Uterus (tissue), 2 donors: ENCODE measurements at regions not wholly inside any gene's neighbourhood (a gene's known extent, or its start where the extent isn't known, plus 50 kb on each side); places are given as distances from the start of the nearest gene placed in this dataset.

ENCODE experiments used
- POLR2A ChIP-seq, 2 donors: fragments of 450-650 bp; IDR thresholded peaks; one replicate each; pipeline ENCODE4 v1.6.1; 2016; ENCODE audit warnings: antibody characterized with exemption in 2 of 2, mild to moderate bottlenecking in 1 of 2, moderate library complexity in 1 of 2
- TF ChIP-seq, protein P1 (sequence below), 4 experiments: fragments of 200-600 bp in 2 of 4; fragments of 450-650 bp in 2 of 4; sonication (generic) in 2 of 4; IDR thresholded peaks; one replicate each; pipeline ENCODE4 v1.5.1; 2016 to 2019; ENCODE audit warnings: antibody characterized with exemption in 4 of 4, mild to moderate bottlenecking in 2 of 4, moderate library complexity in 1 of 4

DNA sequence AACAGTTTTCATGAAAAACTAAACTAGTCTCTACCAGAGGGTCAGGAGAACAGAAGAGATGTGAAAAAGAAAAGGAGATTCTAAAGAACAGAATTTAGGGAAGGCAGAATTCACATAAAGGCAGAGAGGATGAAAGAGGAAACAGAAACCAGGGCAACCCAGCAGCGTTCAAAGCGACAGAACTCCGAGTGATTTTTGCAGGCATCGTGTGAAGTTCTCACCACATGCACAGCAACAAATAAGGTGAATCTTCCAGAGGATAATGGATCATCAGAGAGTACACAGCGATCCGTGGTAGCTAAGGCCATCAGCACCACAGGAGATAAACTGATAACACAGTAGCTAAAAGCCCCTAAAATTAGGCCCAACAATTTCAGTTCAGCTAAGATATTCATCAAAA is 250.8 kb upstream of the THBS1 start:
- TF ChIP-seq, protein P1, sequence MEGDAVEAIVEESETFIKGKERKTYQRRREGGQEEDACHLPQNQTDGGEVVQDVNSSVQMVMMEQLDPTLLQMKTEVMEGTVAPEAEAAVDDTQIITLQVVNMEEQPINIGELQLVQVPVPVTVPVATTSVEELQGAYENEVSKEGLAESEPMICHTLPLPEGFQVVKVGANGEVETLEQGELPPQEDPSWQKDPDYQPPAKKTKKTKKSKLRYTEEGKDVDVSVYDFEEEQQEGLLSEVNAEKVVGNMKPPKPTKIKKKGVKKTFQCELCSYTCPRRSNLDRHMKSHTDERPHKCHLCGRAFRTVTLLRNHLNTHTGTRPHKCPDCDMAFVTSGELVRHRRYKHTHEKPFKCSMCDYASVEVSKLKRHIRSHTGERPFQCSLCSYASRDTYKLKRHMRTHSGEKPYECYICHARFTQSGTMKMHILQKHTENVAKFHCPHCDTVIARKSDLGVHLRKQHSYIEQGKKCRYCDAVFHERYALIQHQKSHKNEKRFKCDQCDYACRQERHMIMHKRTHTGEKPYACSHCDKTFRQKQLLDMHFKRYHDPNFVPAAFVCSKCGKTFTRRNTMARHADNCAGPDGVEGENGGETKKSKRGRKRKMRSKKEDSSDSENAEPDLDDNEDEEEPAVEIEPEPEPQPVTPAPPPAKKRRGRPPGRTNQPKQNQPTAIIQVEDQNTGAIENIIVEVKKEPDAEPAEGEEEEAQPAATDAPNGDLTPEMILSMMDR (IDR thresholded peaks at IDR 0.05), result no peak
- no peak for TF ChIP-seq POLR2A (IDR thresholded peaks at IDR 0.05)
